ENCODE measurements at regions not wholly inside any gene's neighbourhood (a gene's known extent, or its start where the extent isn't known, plus 50 kb on each side); places are given as distances from the start of the nearest gene placed in this dataset.
"Not testable (repeated sequence)": the region's sequence is repeated elsewhere in the genome, so short reads cannot be mapped to it uniquely, and the experiment has no call there.

GRCh38 chr12:127014079-127014478 is 1252.9 kb upstream of the TMEM132C start:
- no peak for DNase-seq

GRCh38 chr12:127024791-127025190 is 1242.2 kb upstream of the TMEM132C start:
- no peak for DNase-seq

GRCh38 chr12:127025545-127025944 is 1241.4 kb upstream of the TMEM132C start:
- DNase-seq, result no peak

GRCh38 chr12:127035011-127035879 is 1231.7 kb upstream of the TMEM132C start:
- DNase-seq, result no peak

- no peak for DNase-seq
These were observed 1228.8 kb upstream of the TMEM132C start for GRCh38 chr12:127038152-127038551.

- DNase-seq, result no peak
These were observed 1228.2 kb upstream of the TMEM132C start for GRCh38 chr12:127038761-127039160.

- DNase-seq, result no peak
These were observed 1224.9 kb upstream of the TMEM132C start for GRCh38 chr12:127041985-127042625.

GRCh38 chr12:127043731-127044130 is 1223.2 kb upstream of the TMEM132C start:
- DNase-seq, result no peak

GRCh38 chr12:127044836-127045235 is 1222.1 kb upstream of the TMEM132C start:
- no peak for DNase-seq

GRCh38 chr12:127046467-127046866 is 1220.5 kb upstream of the TMEM132C start:
- no peak for DNase-seq

GRCh38 chr12:127048057-127048456 is 1218.9 kb upstream of the TMEM132C start:
- no peak for DNase-seq

GRCh38 chr12:127048525-127048924 is 1218.4 kb upstream of the TMEM132C start:
- not testable (repeated sequence) for DNase-seq

GRCh38 chr12:127051139-127051538 is 1215.8 kb upstream of the TMEM132C start:
- no peak for DNase-seq

- DNase-seq, result no peak
These were observed 1214.3 kb upstream of the TMEM132C start for GRCh38 chr12:127052511-127053232.

- no peak for DNase-seq
These were observed 1212.4 kb upstream of the TMEM132C start for GRCh38 chr12:127054531-127054930.

- no peak for DNase-seq
These were observed 1206.6 kb upstream of the TMEM132C start for GRCh38 chr12:127060310-127060847.

GRCh38 chr12:127060933-127061332 is 1206.0 kb upstream of the TMEM132C start:
- no peak for DNase-seq

GRCh38 chr12:127063339-127064072 is 1203.5 kb upstream of the TMEM132C start:
- no peak for DNase-seq

- DNase-seq, result no peak
These were observed 1202.8 kb upstream of the TMEM132C start for GRCh38 chr12:127064207-127064606.

GRCh38 chr12:127065595-127065994 is 1201.4 kb upstream of the TMEM132C start:
- DNase-seq, result no peak

- no peak for DNase-seq
These were observed 1196.3 kb upstream of the TMEM132C start for GRCh38 chr12:127070515-127071157.

- DNase-seq, result no peak
These were observed 1192.8 kb upstream of the TMEM132C start for GRCh38 chr12:127074161-127074560.

Data from NCI-H2107 (cell line).